GM19438 (cell line): ENCODE measurements at regions not wholly inside any gene's neighbourhood (a gene's known extent, or its start where the extent isn't known, plus 50 kb on each side); places are given as distances from the start of the nearest gene placed in this dataset.
"Not testable (repeated sequence)": the region's sequence is repeated elsewhere in the genome, so short reads cannot be mapped to it uniquely, and the experiment has no call there.

ENCODE experiments used
- ATAC-seq: cut with Tn5 transposase; IDR thresholded peaks from one replicate; pipeline ENCODE4 v1.9.1; 2021; ENCODE audit warnings: low read depth; ENCODE audit not compliant: unreplicated experiment

DNA sequence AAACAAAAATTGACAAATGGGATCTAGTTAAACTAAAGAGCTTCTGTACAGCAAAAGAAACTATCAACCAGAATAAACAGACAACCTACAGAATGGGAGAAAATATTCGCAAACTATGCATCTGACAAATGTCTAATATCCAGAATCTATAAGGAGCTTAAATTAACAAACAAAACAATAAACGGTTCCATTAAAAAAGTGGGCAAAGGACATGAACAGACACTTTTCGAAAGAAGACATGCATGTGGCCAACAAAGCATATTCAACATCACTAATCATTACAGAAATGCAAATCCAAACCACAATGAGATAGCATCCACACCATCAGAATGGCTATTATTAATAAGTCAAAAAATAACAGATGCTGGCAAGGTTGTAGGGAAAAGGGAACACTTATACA is 50.5 kb upstream of the MED13L start:
- not testable (repeated sequence) for ATAC-seq

DNA sequence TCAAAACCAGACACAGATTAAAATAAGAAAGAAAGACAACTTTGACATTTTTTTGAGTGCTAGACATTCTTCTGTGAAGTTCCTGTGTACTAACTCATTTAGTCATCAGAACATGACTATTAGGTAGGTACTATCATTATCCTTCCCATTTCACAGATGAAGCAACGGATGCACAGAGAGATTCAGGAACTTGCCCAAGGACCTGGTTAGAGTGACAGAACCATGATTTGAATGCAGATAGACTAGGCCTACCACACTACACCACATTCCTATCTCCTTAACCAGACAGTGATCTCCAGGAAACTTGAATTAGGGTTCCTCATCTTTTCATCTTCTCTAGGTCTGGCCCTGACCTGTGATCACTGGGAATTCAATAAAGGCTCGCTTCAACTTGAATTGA is 54.4 kb upstream of the MED13L start:
- no peak for ATAC-seq

DNA sequence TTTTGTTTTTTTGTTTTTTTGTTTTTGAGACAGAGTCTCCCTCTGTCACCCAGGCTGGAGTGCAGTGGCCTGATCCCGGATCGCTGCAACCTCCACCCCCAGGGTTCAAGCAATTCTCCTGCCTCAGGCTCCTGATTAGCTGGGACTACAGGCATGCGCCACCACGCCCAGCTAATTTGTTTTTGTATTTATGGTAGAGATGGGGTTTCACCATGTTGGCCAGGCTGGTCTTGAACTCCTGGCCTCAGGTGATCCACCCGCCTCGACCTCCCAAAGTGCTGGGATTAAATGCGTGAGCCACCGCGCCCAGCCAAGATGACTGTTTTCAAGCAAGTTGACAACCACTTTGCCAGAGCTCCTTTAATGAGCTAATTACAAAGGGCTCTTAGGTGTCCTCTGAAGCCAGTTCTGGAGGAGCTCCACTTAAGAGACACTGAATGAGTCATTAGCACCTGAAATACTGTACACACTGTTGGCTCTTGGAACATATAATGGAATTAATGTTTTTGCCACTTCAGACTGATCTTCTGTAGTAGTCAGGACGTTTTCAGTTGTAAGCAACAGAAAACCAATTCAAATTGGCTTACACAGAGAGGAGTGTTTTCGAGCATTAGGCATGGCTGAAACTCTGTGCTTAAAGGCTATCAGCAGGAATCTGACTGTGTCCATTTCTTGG is 55.4 kb upstream of the MED13L start:
- no peak for ATAC-seq

DNA sequence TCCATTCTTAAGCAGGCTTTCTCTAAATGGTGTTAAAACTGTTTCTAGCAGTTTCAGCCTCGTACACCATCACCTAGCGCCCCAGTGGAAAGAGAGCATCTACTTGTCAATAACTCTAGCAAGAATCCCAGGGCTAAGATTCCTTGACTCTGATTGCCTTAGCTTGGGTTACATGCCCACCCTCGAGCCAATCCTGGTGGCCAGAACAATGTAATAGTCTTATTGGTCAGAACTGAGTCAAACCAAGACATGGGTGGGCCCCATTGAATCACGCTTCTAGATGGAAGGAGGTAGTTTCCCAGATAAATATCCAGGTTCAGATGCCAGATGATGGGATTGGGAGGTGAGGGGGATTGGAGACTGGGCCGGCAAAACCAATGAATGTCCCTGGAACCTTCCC is 55.9 kb upstream of the MED13L start:
- ATAC-seq, result no peak

DNA sequence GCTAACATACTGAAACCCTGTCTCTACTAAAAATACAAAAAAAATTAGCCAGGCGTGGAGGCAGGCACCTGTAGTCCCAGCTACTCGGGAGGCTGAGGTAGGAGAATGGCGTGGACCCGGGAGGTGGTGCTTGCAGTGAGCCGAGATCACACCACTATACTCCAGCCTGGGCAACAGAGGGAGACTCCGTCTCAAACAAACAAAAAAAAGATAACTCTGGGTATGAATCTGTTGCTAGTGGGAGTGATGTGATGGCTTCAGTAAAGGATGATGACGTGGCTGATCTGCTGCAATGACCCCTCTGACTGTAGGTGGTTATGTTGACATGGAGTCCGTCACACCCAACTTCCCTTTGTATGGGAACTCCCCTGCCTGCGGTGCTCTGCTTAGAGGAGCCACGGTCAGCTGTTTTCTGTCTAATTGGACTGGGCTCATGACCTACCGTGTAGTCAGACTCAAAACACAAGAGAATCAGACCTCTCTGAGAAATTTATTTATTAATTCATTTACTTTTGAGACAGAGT is 59.1 kb upstream of the MED13L start:
- ATAC-seq, result peak; percentile 58

DNA sequence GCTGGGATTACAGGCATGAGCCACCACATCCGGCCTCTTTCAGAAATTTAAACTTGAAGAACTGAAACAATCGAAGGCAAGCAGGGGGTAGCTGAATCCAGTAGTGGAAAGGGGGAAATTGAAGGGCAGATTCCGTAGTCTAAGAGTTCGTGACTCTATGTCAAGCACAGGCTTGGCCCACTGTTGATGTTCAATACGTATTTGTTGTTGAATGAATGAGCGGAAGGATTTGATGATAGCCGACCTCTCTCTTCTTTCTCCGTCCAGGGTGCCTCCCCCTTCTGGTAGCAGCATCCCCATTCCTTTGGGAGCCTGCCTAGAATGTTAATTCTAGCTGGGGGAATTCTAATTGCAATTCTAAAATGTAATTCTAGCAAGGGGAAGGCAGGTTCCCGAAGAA is 59.8 kb upstream of the MED13L start:
- ATAC-seq, result no peak

DNA sequence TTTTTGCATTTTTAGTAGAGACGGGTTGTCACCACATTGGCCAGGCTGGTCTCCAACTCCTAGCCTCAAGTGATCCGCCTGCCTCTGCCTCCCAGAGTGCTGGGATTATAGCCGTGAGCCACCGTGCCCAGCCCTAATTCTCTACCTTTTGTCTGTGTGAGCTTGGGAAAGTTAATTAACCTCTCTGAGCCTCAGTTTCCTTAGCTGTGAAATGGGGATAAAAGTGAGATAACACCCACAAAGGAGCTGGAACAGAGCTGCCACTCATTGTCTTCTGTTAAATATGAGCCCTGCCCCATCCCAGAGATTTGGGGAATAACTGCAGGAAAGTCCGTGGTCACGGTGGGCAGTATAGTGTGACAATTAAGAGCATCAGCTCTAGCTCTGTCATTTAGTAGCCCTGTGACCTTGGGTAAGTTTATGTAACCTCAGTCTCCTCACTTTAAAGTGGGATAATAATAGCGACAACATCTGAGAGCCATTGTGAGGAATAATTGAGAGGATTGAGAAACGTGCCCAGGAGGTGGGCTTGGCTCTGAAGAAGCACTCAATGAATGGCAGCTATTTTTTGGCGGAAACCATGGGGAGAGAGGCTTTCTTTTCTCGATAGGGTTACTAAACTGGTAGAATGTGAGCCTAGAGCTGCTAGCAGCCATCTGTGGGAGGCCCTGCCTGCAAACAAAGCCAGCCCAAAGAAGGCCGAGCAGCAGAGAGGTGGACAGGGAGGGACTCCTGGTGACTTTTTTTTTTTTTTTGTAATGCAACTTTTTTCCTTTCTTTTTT is 60.8 kb upstream of the MED13L start:
- ATAC-seq, result no peak

DNA sequence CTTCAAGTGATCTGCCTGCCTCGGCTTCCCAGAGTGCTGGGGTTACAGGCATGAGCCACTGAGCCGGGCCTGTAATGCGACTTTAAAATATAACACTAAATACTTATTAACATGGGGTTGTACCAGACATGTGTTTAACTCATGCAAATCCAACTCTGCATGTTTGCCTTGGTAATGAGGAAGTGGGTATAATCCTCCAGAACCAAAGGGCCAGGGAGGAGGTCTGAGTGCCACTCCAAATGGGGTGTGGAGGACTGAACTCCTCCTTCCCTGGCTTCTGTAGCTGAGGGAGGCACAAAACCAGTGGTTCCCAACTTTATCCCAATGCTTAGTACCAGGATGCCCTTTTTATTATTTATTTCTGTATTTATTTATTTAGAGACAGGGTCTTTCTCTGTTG is 61.6 kb upstream of the MED13L start:
- ATAC-seq, result no peak

DNA sequence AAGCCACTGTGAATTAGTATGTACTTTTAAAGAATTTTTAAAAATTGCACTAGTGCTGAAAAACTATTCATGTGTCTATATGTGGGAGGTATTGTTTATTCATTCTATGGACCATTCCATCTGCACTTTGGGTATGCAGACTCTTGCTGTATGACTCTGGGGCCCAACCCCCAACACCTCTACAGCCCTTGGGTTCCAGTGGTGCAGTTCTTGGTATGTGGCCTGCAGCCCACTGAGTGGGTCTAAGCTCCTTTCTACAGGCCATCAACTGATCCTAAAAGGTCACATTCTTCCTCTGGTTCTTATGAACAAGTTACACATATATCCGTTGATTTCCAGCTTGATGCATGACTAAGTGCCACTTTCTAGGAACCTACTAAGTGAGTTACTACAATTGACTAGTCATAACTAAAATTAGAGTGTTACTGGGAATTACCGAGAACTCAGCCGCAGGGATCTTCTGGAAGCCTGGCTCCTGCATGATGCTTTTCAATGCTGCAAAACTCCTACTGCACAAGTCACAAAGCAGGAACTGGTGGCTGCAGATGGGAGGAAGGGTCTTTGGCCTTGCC is 62.4 kb upstream of the MED13L start:
- no peak for ATAC-seq

DNA sequence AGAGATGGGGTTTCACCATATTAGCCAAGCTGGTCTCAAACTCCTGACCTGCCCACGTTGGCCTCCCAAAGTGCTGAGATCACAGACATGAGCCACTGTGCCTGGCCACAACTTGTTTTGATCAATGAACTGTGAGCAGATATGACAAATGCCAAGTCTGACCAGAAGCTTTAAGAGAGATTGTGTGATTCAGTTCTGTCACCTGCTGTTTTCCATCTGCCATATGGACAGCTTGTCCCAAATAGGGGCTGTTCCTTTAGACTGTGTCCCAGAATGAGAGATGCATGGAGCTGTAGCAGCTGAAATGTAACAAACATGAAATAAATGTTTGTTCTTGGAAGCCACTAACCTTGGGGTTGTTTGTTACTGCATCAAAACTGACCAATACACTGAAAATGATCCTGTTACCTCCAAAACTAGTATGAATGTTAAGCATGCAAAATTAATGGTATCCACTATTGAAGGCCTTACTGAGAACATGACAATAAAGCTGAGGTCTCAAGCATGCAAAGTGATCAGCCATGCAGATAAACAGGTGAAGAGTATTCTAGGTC is 65.9 kb upstream of the MED13L start:
- ATAC-seq, result no peak

DNA sequence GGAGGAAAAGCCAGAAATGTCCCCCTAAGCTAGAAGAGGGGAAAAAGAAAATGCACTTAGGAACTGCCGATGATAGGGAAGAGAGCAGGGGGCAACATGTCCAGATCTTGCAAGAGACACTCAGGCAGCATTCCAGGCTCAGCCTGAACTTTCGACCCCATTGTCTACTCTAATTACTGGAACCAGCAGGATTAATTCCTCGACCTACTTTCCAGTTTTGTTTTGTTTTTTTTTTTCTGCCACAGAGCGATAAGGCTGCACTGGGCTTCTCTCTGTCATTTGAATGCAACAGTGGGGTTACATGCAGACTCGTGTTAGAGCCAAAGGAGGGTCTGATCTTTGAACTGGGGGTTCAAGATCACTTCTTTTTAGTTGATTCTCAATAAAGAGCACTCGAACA is 68.7 kb upstream of the MED13L start:
- ATAC-seq, result no peak

DNA sequence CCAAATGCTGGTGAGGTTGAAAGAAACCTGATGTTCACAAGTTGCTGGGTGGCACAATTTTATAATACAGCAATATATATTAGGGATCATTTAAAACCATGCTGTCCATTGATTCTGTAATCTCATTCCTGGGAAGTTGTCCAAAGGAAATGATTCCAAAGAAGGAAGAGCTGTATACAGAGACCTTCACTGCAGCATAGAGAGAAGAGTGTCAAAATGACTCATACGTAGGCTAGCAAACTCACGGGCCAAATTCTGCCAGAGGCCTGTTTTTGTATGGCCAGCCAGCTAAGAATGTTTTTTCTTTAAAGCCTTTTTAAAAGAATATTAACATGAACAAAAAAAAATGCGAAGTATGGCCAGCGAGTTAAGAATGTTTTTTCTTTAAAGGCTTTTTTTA is 69.2 kb upstream of the MED13L start:
- no peak for ATAC-seq

DNA sequence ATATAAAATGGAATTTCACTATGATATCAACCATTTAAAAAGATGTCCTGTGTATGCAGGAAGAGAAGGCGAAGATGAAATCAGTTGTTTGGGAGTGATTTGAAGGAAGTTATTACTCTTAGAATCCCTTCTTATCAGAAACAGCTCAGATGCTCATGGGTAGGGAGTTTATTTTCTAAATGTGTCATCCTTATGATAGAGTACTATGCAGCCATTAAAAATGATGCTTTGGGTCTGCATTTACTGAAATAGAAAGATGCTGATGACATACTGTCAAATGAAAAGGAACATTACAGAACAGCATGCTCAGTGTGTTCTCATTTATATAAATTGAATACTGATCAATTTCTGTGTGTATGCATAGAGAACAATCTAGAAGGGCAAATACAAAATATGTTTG is 69.8 kb upstream of the MED13L start:
- no peak for ATAC-seq

DNA sequence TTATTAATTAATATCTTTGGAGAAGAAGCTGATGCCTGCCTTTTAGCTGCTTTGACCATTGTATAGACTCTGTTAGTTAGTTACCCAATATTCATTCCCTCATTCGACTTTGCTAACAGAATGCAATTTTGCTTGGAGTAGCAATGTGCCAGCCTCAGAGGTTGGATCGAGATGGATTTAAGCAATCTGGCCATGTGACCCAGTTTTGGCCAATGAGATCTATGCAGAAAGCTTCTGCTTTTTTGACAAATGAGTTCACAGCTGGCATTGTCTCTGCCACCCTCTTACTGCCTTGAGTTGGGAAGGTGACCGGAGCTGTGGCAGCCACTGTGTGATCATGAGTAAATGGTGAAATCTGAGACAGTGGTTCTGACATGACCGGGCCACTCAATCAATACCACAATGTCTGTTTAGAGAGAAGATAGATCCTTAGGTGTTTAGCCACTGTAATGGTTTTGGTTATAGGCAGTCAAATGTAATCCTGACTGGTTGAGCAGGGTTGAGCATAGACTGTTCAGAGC is 74.9 kb upstream of the MED13L start:
- ATAC-seq, result no peak

DNA sequence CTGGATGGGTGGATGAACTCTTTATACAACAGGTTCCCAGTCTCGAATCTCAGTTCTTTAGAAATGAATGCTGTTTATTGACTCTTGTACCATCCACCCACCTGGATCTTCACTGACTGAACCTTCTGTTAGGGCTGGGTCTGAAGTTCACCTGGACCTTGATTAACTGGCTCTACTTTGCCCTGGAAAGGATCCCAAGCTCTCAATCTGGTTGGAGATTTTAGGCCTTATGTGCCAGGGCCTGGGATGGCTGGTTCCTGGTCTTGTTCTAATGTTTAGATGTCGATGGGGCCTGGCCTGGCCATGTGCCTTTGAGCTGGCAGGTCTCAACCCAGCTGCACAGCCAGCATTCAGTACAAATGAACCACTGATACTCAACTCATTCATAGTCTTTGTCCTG is 76.5 kb upstream of the MED13L start:
- ATAC-seq, result no peak

DNA sequence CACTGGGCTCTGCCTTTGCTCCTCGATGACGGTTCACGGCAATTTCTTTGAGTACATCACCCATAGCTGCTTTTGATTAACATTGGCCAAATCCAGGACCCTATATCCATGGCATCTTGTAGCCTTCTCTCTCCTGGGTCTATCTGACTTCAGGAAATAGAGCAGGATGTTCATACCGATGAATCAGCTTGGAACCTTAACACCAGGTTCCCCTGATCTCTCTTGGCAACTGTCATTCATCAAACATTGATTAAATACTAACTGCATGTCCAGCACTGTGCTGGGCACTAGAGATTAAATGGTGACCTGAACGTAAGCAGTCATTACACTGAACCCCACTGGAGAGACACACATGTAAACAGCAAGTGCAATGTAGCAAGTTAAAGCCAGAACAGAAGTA is 77.0 kb upstream of the MED13L start:
- no peak for ATAC-seq

DNA sequence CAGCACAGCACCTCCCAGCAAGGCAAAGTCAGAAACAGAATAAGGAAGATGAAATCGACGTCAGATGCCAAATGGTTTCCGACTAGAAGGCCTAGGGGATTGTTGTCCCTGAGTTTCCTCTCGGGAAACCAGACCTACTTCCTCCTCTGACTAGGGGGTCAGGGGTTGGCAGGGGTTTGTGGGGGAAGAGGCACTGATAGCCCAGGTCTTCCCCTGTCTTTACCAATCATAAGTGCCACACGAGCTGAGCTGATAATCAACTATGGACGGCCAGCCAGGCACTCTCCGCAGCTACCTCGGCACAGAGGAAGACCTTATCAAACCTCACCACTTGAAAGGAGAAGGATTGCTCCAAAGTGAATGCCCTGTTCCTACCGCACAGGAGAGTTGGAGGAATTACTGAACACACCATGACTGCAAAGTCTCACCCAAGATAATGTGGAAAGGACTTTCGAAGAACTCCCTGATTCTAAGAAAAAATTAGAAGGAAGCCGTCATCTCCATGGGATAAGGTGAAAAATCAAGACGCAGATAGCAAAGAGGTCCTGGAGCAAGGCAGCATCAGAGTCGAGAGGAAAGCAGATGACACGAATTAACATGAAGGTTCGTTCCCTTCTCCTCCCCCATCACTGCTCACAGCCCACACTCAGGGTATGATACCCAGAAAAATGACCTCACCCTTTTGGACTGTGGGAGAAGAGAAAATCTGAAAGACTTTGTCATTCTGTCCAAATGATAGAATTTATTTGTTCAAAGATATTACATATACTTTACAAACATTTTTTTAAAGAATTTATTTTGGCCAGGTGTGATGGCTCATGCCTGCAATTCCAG is 77.7 kb upstream of the MED13L start:
- no peak for ATAC-seq

DNA sequence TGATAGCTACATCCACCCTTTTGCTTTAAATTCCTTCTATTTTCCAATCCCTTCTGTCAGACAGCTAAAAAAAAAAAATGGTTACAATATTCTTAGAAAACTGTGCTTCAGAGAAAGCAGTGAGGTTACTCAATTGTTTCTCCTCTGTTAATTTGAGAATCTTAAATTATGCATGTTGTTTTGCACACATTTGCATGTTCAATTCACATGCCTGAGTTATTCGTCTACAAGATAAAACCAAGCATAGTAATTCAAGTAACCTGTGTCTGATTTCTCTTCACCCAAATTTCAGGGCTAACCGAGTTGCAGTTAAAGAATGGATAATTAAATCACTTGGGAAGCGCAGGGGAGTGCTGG is 81.0 kb upstream of the MED13L start:
- ATAC-seq, result no peak

DNA sequence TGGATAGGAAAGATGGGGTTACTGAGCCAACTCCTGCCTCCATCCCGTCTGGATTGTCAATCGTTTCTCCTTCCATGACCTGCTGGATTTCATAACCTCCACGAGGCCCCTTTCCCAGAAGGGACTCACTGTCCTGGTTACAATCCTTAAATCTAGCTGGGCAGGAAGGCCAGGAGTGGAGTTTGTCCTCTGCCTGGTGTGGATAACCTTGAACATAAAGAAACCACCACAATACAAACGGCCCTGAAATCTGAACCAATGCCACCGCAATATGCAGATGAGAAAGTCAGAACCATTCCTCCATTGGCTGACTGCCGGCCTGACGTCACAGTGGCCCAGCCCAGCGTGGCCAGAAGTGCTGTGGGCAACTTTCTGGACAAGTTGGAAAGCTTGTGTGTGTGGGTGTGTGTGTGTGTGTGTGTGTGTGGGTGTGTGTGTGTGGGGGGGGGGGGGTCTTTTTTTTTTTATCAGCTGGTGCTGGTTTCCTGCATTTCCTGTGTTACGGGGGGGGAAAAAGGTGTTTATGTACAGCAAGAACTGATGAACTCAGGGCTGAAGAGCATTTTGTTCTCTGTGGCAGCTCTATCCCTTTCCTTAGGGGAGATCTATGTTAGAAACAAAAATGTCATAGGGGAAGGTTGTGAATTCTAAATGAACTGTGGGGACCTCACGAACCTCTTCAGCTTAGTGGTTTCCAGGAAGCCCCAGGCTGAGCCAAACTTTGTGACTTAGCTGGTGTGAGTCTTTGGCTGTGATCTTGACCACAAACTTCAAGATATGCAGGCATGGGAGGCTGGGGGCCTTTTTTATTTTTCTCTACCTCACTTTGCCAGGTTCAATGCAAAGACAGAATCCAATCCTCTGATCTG is 81.6 kb upstream of the MED13L start:
- ATAC-seq, result peak; percentile 95
